GM20431 (cell line): ENCODE measurements at regions not wholly inside any gene's neighbourhood (a gene's known extent, or its start where the extent isn't known, plus 50 kb on each side); places are given as distances from the start of the nearest gene placed in this dataset.
"Not testable (repeated sequence)": the region's sequence is repeated elsewhere in the genome, so short reads cannot be mapped to it uniquely, and the experiment has no call there.

Source experiments
- in situ Hi-C: fragments of 300-500 bp; cut with MseI, MboI; formaldehyde crosslinking; loops from one replicate; pipeline ENCODE4 v1.15.0; 2020; ENCODE audit warnings: low sequenced_read_pairs; ENCODE audit not compliant: unreplicated experiment

- in situ Hi-C loops, result no loop called here
These were observed 118.3 kb upstream of the SNX2 start for GRCh38 chr5:122656577-122656976.

DNA sequence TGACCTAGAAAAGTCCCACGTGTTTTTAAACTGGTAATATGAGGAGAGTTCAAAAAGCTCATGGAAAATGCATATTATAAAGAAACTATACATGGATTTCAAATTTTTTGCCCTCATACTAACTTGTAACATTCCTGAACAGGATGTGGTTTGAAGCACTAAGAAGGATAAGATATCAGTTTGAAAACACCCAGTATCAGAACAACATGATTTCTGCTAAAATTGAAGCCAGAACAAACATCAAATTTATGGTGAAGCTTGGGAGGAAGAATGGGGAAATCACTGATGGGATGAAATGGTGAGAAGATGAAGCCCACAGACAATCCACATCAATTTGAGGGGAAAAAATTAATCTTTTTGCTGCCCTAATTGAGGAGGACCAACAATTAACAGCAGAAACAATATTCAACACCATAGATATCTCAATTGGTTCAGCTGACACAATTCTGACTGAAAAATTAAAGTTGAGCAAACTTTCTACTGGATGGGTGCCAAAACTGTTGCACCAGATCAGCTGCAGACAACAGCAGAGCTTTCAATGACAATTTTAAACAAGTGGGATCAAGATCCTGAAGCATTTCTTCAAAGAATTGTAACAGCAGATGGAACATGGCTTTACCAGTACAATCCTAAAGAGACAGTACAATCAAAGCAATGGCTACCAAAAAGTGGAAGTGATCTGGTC is 113.2 kb upstream of the SNX2 start:
- in situ Hi-C loops, result no loop called here

- in situ Hi-C loops, result no loop called here
These were observed 109.8 kb upstream of the SNX2 start for GRCh38 chr5:122665051-122665450.

- in situ Hi-C loops, result no loop called here
These were observed 106.3 kb upstream of the SNX2 start for GRCh38 chr5:122668552-122668951.

DNA sequence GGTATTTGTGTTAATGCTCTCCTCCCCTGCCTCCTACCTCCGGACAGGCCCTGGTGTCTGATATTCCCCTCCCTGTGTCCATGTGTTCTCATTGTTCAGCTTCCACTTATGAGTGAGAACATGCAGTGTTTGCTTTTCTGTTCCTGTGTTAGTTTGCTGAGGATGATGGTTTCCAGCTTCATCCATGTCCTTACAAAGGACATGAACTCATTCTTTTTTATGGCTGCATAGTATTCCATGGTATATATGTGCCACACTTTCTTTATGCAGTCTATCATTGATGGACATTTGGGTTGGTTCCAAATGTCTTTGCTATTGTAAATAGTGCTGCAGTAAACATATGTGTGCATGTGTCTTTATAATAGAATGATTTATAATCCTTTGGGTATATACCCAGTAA is 105.2 kb upstream of the SNX2 start:
- in situ Hi-C loops, result not testable (repeated sequence)

DNA sequence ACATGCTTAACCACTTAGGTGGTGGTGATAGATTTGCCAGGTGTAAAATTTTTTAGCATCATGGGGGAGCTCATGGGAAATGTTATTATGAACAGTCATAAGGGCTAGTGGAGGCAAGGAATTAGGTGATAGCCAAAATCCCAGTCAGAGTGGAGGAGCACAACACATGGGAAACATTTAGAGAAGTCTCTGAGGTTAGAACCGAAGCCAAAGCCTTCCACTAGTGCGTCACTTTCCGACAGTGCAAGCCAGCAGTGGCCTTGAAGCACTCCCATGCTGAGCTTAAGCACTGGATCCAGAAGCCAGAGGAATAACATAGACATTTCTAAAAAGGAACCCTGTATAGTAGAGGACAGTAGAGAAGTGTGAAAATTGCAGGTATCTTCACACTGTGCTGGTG is 101.5 kb upstream of the SNX2 start:
- in situ Hi-C loops, result no loop called here

DNA sequence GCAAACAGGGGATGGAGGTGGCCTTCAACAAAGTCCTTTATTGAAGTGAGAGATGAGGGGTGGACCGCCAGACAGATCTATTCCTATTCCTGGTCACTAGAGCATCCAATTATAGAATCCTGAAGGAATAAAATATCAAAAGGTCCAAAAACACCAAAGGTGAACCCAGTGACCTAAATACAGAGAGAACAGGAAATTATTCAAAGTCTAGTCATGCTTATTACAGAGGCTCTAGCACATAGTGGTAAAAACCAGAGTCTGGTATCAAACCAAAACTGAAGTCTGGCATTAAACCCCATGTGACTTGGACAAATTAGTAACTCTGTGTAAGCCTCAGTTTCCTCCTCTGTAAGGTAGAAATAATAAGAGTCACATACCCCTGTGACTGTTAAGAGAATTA is 100.5 kb upstream of the SNX2 start:
- in situ Hi-C loops, result no loop called here

- in situ Hi-C loops, result no loop called here
These were observed 94.1 kb upstream of the SNX2 start for GRCh38 chr5:122680623-122681350.

- in situ Hi-C loops, result no loop called here
These were observed 91.2 kb upstream of the SNX2 start for GRCh38 chr5:122683631-122684030.

DNA sequence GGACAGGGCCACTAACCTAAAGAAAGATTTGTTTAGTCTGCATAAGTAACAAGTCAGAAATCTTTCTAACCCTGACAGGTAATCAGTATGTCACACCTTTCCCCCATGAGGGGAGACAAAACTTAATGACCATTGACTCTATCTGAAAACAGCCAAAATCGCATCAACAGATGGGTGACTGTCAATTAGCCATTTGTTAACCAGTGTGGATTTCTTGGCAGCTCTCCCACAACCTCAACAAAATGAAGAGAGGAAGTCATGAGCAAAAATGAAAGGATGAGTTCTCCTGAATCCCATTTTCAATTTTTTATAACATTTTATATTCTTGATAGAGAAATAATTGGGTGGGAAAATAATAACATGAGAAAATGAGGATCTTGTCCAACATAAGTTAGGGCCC is 84.6 kb upstream of the SNX2 start:
- in situ Hi-C loops, result no loop called here

DNA sequence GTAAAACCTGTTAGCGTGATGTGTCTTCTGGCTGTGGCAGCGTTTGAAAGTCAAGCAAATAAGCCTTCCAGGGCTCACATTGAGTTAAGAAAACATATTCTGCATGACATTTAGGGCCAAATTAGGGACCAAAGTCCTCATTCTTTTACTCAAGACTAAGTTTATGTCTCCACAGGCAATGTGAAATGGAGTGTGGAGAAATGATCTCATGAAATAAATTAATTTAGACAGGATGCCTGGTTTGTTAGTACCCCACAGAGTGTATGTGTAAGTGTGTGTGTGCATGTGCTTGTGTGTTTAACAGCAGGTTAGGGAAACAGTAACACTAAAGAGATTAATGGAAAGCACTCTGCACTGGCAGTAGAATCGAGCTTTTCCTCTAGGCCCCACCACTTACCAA is 82.9 kb upstream of the SNX2 start:
- in situ Hi-C loops, result no loop called here

DNA sequence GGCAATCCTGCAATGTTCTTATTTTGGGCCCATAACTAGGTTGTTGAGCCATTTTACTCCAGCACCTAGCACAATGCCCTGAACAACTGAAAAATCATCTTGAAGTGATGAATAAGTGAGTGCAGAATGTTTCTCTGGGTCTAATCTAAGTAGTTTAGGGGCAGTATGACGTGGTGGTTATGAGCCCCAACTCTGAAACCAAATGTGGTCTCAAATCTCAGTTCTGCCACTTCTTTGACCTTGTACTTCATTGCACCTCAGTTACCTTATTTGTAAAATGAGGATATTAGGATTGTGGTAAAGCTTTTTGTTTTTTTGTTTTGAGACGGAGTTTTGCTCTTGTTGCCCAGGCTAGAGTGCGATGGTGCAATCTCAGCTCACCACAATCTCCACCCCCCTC is 80.9 kb upstream of the SNX2 start:
- in situ Hi-C loops, result no loop called here

- in situ Hi-C loops, result no loop called here
These were observed 80.0 kb upstream of the SNX2 start for GRCh38 chr5:122694884-122695283.

DNA sequence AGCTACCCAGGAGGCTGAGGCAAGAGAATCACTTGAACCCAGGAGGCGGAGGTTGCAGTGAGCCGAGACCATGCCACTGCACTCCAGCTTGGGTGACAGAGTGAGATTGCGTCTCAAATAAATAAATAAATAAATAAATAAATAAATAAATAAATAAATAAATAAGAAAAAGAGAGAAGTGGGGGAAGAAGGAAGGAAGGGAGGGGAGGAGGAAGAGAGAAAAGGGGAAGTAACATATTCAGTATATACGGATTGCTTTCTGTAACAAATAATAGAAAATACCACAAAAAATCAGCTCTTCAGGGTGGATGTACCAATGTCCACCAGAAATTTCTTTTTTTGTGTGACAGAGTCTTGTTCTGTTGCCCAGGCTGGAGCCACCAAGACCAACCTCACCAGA is 78.1 kb upstream of the SNX2 start:
- in situ Hi-C loops, result not testable (repeated sequence)

DNA sequence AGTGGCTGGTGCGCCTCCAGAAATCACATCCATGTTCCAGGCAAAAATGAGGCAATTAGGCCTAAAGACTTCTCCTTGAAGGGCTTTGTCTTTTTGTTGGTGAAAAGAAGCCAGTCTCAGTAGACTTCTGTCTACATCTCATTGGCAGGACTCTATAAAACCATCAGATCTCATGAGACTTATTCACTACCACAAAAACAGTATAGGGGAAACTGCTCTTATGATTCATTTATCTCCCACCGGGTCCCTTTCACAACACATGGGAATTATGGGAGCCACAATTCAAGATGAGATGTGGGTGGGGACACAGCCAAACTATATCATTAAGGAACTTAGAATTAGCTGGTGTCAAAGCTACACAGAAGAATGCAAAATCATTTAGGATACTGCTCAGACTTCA is 77.7 kb upstream of the SNX2 start:
- in situ Hi-C loops, result no loop called here

DNA sequence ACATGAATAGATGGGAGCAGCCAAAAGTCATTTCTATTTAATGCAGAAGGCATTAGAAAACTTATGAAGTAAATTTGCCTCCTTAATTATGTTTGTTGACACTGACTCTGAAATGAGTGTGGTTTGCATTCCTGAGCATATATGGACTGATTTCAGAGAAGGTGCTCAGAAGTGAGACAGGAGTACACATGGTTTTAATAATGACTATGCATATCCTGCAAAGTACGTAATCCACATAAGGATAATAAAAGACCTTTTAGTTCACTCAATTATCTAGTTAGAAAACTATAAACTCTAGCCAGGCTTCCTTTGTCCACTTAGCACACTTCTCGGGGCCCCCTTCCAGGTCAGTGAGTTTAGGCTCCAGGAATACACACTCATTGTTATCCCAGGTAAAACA is 75.7 kb upstream of the SNX2 start:
- in situ Hi-C loops, result no loop called here

DNA sequence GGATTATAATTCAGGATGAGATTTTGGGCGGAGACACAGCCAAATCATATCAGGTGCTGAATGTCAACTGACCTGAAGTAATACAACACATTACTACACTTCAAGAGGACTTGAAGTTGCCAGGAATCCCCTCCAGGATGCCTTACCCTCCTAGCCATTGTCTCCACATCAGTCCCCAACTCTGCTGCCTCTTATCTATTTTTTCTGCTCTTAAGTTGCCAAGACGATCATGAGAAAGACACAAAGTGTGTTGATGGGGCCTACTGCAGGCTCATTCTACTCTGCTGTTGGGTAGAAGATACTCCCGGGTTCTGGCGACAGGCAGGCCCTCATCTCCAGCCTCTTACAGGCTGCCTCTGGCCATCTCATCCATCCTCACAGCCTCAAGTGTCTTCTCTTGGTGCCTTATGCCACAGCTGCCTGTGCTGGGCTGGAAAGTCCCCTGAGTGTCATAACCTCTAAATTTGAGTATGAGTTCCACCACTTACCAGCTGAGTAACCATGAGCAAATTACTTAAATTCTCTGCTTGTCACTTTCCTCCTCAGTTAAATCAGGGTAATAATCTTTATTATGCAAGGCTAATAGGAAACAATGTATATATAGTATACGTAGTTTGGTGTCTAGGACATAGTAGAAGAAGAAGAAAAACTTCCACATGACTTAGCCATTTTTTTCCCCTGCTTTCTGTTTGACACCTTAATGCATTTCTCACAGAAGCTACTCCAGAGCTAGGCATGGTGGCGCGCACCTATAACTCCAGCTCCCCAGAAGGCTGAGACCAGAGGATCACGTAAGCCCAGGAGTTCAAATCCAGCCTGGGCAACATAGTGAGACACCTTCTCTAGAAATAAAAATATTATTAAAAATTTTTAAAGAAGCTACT is 73.0 kb upstream of the SNX2 start:
- in situ Hi-C loops, result no loop called here

DNA sequence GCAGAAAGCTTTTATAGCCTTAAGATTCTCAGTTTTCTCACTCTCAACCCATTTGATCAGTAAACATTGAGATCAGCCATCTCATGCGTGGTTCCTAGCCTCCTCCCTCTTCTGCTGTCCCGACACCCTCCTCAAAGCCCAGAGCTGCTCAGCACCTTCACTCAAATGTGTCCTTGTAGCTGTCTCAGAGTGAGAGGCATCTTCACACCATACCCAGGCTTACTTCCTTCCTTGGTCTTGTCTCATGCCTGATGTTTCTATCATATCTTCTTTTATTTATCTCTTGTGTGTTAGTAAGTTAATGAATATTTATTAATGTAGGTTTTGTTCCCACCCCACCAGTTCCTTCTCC is 72.4 kb upstream of the SNX2 start:
- in situ Hi-C loops, result no loop called here

GRCh38 chr5:122703203-122703602 is 71.7 kb upstream of the SNX2 start:
- in situ Hi-C loops, result no loop called here

- in situ Hi-C loops, result no loop called here
These were observed 70.4 kb upstream of the SNX2 start for GRCh38 chr5:122704247-122705036.
